GM13976 (cell line): ENCODE measurements at regions not wholly inside any gene's neighbourhood (a gene's known extent, or its start where the extent isn't known, plus 50 kb on each side); places are given as distances from the start of the nearest gene placed in this dataset.
"Not testable (repeated sequence)": the region's sequence is repeated elsewhere in the genome, so short reads cannot be mapped to it uniquely, and the experiment has no call there.

Experiments used
- DNase-seq: peaks from one replicate; pipeline ENCODE4 v3.0.0; 2012; ENCODE audit warnings: low spot score
- in situ Hi-C: fragments of 300-500 bp; cut with MboI; formaldehyde crosslinking; loops from one replicate; pipeline ENCODE4 v1.12.0; 2022; ENCODE audit warnings: low sequenced_read_pairs, mixed read lengths, inconsistent platforms; ENCODE audit not compliant: unreplicated experiment
- TF ChIP-seq, protein P1 (sequence below): IDR thresholded peaks from 2 replicates; pipeline ENCODE4 v1.5.1; 2012; ENCODE audit warnings: borderline replicate concordance, mild to moderate bottlenecking; ENCODE audit not compliant: insufficient read depth; ENCODE audit errors: extremely low read depth, missing control alignments, control extremely low read depth

- in situ Hi-C loops: no loop called here
- DNase-seq: no peak
- TF ChIP-seq, protein P1, sequence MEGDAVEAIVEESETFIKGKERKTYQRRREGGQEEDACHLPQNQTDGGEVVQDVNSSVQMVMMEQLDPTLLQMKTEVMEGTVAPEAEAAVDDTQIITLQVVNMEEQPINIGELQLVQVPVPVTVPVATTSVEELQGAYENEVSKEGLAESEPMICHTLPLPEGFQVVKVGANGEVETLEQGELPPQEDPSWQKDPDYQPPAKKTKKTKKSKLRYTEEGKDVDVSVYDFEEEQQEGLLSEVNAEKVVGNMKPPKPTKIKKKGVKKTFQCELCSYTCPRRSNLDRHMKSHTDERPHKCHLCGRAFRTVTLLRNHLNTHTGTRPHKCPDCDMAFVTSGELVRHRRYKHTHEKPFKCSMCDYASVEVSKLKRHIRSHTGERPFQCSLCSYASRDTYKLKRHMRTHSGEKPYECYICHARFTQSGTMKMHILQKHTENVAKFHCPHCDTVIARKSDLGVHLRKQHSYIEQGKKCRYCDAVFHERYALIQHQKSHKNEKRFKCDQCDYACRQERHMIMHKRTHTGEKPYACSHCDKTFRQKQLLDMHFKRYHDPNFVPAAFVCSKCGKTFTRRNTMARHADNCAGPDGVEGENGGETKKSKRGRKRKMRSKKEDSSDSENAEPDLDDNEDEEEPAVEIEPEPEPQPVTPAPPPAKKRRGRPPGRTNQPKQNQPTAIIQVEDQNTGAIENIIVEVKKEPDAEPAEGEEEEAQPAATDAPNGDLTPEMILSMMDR: no peak
These were observed 312.3 kb upstream of the DKK2 start for GRCh38 chr4:107348188-107349050.

- TF ChIP-seq, protein P1: no peak
- in situ Hi-C loops: no loop called here
- DNase-seq: no peak
These were observed 297.4 kb upstream of the DKK2 start for GRCh38 chr4:107333518-107333917.

DNA sequence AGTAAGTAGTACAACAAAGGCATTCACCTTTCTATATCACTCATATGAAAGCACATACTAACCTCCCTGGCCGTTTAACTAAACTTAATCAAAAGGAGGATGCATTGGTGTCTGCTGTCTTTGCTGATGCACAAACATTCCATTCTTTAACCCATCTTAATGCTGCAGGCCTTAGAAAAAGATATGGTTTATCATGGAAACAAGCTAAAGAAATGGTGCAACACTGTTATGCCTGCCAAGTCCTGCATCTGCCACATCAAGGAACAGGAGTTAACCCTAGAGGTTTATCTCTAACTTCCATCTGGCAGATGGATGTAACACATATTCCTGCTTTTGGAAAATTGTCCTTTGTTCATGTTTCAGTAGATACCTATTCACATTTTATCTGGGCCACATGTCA lies 296.5 kb upstream of the DKK2 start:
- DNase-seq, in situ Hi-C loops: not testable (repeated sequence)

DNA sequence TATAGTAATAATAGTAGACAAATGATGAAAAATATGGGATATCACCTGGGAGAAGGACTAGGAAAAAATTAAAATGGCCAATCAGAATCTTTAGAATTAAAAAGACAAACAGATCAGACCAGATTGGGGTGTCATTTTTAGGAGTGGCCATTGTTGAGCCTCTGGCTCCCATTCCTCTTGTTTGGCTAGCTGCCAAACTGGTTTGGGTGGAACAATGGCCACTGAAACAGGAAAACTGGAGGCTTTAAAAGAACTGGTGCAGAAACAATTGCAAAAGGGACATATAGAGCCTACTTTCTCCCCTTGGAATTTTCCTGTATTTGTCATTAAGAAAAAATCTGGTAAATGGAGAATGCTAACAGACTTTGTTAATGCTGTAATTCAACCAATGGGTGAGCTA lies 294.8 kb upstream of the DKK2 start:
- no peak for DNase-seq
- in situ Hi-C loops: no loop called here
- TF ChIP-seq, protein P1: no peak

DNA sequence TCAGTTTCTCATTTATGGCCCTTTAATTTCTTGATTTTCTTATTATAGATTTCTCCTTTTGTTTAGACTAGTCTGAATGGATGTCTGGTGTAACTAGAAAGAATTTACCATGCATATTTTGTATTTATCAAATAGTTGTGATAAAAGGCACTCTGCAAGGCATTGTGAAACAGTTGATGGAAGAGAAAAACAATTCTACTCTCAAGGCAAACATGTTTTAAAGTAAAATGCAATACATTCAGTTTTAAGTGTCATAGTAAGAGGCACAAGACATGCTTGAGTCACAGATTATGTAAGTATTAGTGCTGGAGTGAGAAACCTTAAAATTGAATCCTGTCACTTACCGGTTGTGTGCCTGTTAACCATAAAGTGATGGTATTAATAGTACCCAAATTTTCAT lies 283.3 kb upstream of the DKK2 start:
- in situ Hi-C loops: no loop called here
- TF ChIP-seq, protein P1: no peak
- DNase-seq: no peak

GRCh38 chr4:107318078-107318477 lies 282.0 kb upstream of the DKK2 start:
- TF ChIP-seq, protein P1: no peak
- no peak for DNase-seq
- in situ Hi-C loops: no loop called here

- in situ Hi-C loops: no loop called here
- DNase-seq: no peak
- TF ChIP-seq, protein P1: no peak
These were observed 281.5 kb upstream of the DKK2 start for GRCh38 chr4:107317611-107318010.
